ENCODE measurements at regions not wholly inside any gene's neighbourhood (a gene's known extent, or its start where the extent isn't known, plus 50 kb on each side); places are given as distances from the start of the nearest gene placed in this dataset.

GRCh38 chr4:83964996-83965541 lies 429.2 kb downstream of the GPAT3 start:
- Histone ChIP-seq H3K4me3 (ENCODE audit: low read length) (no peak overlapping the region), H4K20me1 (ENCODE audit: insufficient read depth, low read length) (no peaks in the 10 kb centered on the region), H3K27ac (ENCODE audit: low read length) (no peak overlapping the region), H2AFZ (ENCODE audit: low read depth, low read length) (no peak overlapping the region), H3K36me3 (replicated peaks; ENCODE audit: low read depth, low read length) (no peaks in the 10 kb centered on the region), H3K9ac (ENCODE audit: low read length) (no peak overlapping the region), H3K4me2 (ENCODE audit: low read length) (no peak overlapping the region), H3K27me3 (ENCODE audit: low read depth, low read length) (no peaks in the 10 kb centered on the region), H3K79me2 (ENCODE audit: low read length) (no peaks in the 10 kb centered on the region), H3K4me1 (ENCODE audit: low read length) (no peaks in the 10 kb centered on the region), H3K9me3 (ENCODE audit: insufficient read depth, low read length) (peaks cover 13% of the 10 kb centered on the region)
- TF ChIP-seq EZH2phosphoT487 (IDR thresholded peaks at IDR 0.05; ENCODE audit: low read depth), result no peak
- TF ChIP-seq CTCF (IDR thresholded peaks at IDR 0.05; ENCODE audit: low read depth, low read length), result no peak

- Histone ChIP-seq H4K20me1 (ENCODE audit: insufficient read depth, low read length) (no peaks in the 10 kb centered on the region), H3K4me2 (ENCODE audit: low read length) (no peak overlapping the region), H3K27ac (ENCODE audit: low read length) (no peak overlapping the region), H2AFZ (ENCODE audit: low read depth, low read length) (no peak overlapping the region), H3K4me1 (ENCODE audit: low read length) (no peaks in the 10 kb centered on the region), H3K9me3 (ENCODE audit: insufficient read depth, low read length) (peaks cover 13% of the 10 kb centered on the region), H3K9ac (ENCODE audit: low read length) (no peak overlapping the region), H3K4me3 (ENCODE audit: low read length) (no peak overlapping the region), H3K79me2 (ENCODE audit: low read length) (no peaks in the 10 kb centered on the region), H3K27me3 (ENCODE audit: low read depth, low read length) (no peaks in the 10 kb centered on the region), H3K36me3 (replicated peaks; ENCODE audit: low read depth, low read length) (no peaks in the 10 kb centered on the region)
- no peak for TF ChIP-seq CTCF (IDR thresholded peaks at IDR 0.05; ENCODE audit: low read depth, low read length)
- TF ChIP-seq EZH2phosphoT487 (IDR thresholded peaks at IDR 0.05; ENCODE audit: low read depth), result no peak
Measured at GRCh38 chr4:83962492-83962891, 426.6 kb downstream of the GPAT3 start.

- no peak overlapping the region for H3K4me2 ChIP-seq (ENCODE audit: low read length)
- peaks cover 13% of the 10 kb centered on the region for H3K9me3 ChIP-seq (ENCODE audit: insufficient read depth, low read length)
- no peaks in the 10 kb centered on the region for H4K20me1 ChIP-seq (ENCODE audit: insufficient read depth, low read length)
- no peaks in the 10 kb centered on the region for H3K27me3 ChIP-seq (ENCODE audit: low read depth, low read length)
- no peaks in the 10 kb centered on the region for H3K36me3 ChIP-seq (replicated peaks; ENCODE audit: low read depth, low read length)
- H3K4me1 ChIP-seq (ENCODE audit: low read length), result no peaks in the 10 kb centered on the region
- TF ChIP-seq CTCF (IDR thresholded peaks at IDR 0.05; ENCODE audit: low read depth, low read length) (0 out of 2 replicates have a peak, but pooled peaks have one; percentile 11), EZH2phosphoT487 (IDR thresholded peaks at IDR 0.05; ENCODE audit: low read depth) (no peak)
- no peak overlapping the region for H3K27ac ChIP-seq (ENCODE audit: low read length)
- no peak overlapping the region for H3K4me3 ChIP-seq (ENCODE audit: low read length)
- H3K9ac ChIP-seq (ENCODE audit: low read length), result no peak overlapping the region
- H3K79me2 ChIP-seq (ENCODE audit: low read length), result no peaks in the 10 kb centered on the region
- H2AFZ ChIP-seq (ENCODE audit: low read depth, low read length), result no peak overlapping the region
Measured at GRCh38 chr4:83961575-83961974, 425.7 kb downstream of the GPAT3 start.

GRCh38 chr4:83959160-83959559 lies 423.3 kb downstream of the GPAT3 start:
- Histone ChIP-seq H4K20me1 (ENCODE audit: insufficient read depth, low read length) (no peaks in the 10 kb centered on the region), H3K4me2 (ENCODE audit: low read length) (no peak overlapping the region), H3K79me2 (ENCODE audit: low read length) (no peaks in the 10 kb centered on the region), H3K36me3 (replicated peaks; ENCODE audit: low read depth, low read length) (no peaks in the 10 kb centered on the region), H2AFZ (ENCODE audit: low read depth, low read length) (no peak overlapping the region), H3K9me3 (ENCODE audit: insufficient read depth, low read length) (no peaks in the 10 kb centered on the region; the same call in 1 of the 2 replicates), H3K4me1 (ENCODE audit: low read length) (no peaks in the 10 kb centered on the region), H3K27me3 (ENCODE audit: low read depth, low read length) (no peaks in the 10 kb centered on the region), H3K4me3 (ENCODE audit: low read length) (no peak overlapping the region), H3K27ac (ENCODE audit: low read length) (no peak overlapping the region), H3K9ac (ENCODE audit: low read length) (no peak overlapping the region)
- TF ChIP-seq CTCF (IDR thresholded peaks at IDR 0.05; ENCODE audit: low read depth, low read length) (no peak), EZH2phosphoT487 (IDR thresholded peaks at IDR 0.05; ENCODE audit: low read depth) (no peak)

Measured in OCI-LY3 (cell line).